KOPT-K1 (cell line): ENCODE measurements at regions not wholly inside any gene's neighbourhood (a gene's known extent, or its start where the extent isn't known, plus 50 kb on each side); places are given as distances from the start of the nearest gene placed in this dataset.

Experiments
- H3K27ac ChIP-seq: fragments of 200-600 bp; sonication (generic); 2 replicates; pipeline ENCODE4 v1.5.1; 2016; ENCODE audit warnings: antibody characterized with exemption, mild to moderate bottlenecking, low read depth, low read length; ENCODE audit not compliant: poor library complexity, severe bottlenecking
- H3K36me3 ChIP-seq: fragments of 200-600 bp; sonication (generic); 2 replicates; pipeline ENCODE4 v1.5.1; 2017; ENCODE audit warnings: antibody characterized with exemption, mild to moderate bottlenecking, low read length, moderate library complexity; ENCODE audit not compliant: insufficient read depth
- H3K9me3 ChIP-seq: fragments of 200-600 bp; sonication (generic); 2 replicates; pipeline ENCODE4 v1.5.1; 2017; ENCODE audit warnings: antibody characterized with exemption, low read length, mild to moderate bottlenecking; ENCODE audit not compliant: insufficient read depth, poor library complexity, severe bottlenecking

DNA sequence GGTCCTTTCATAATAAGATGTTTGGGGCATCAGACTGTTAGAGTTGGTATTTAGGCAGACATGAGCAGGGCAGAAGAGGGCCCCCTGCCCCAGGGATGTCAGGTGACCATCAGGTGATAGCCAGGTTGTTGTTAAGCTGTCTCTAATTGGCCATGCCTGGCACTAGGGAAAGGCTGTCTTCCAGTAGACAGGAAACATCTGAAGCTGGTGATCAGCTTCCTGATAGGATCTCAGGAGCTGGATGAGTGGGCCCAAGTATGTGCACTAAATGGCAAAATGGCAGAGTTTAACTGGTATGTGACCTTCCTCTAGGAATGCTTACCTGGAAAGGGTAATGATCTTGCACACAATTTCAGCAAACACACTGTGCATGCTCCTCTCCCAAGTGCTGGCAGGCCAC is 190.7 kb downstream of the CDH26 start:
- no peak overlapping the region for H3K27ac ChIP-seq
- H3K36me3 ChIP-seq = peaks cover 54% of the 10 kb centered on the region
- H3K9me3 ChIP-seq = no peaks in the 10 kb centered on the region

- H3K27ac ChIP-seq = no peak overlapping the region
- H3K36me3 ChIP-seq = peaks cover 81% of the 10 kb centered on the region
- peaks cover 15% of the 10 kb centered on the region for H3K9me3 ChIP-seq
These were observed 194.6 kb downstream of the CDH26 start for GRCh38 chr20:60152792-60153191.

DNA sequence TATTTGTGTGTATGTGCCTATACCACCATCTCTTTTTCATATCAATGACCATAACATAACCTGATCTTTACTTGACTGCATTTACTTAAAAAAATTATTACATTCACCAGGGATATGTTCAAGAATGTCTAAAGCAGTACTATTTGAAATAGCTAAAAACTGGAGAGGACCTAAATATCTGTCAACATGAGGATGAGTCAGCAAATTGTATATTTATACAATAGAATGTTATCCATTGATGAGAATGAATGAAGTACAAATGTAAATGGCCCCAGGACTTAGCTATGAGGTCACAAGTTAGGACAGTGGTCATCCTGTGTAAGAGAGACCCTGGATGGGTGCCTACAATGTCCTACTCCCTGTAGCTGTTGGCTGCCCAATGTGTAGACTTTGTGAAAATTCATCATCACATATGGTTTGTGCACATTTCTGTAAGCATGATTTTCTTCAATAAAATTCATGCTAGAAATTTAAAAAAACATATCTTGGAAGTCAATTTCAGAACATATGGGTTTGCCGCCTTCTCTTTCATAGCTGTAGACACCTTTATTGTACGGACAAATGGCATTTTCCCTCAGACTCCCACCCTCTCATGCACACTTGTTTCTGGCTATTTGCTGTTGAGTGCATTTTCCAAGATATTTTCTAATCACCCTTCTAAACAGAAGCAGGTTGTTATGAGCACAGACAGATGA is 202.4 kb downstream of the CDH26 start:
- H3K27ac ChIP-seq = no peak overlapping the region
- peaks cover 25% of the 10 kb centered on the region for H3K9me3 ChIP-seq
- H3K36me3 ChIP-seq = peaks cover 58% of the 10 kb centered on the region

GRCh38 chr20:60167812-60168211 is 209.6 kb downstream of the CDH26 start:
- peaks cover 4% of the 10 kb centered on the region for H3K9me3 ChIP-seq
- peaks cover 50% of the 10 kb centered on the region for H3K36me3 ChIP-seq
- H3K27ac ChIP-seq = no peak overlapping the region

DNA sequence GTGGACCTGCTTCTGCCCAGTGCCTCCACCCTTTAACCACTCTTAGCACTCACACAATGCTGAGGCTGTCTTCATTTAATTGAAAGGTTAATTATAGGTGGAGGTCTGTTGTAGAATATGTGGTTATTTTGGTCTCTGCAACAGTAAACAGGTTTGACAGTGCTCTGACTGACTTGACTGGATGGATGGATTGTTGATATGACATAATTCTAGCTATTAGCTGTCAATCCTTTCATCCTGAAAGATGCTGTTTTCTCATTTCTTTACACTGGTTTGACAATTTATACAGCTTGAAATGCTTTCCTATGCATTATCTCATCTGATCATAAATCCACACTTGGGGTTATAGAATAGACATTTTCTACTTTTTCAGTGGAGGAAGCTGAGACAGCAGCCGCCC is 210.7 kb downstream of the CDH26 start:
- Histone ChIP-seq H3K9me3 (peaks cover 11% of the 10 kb centered on the region), H3K36me3 (peaks cover 55% of the 10 kb centered on the region), H3K27ac (no peak overlapping the region)

GRCh38 chr20:60170116-60170515 is 211.9 kb downstream of the CDH26 start:
- peak overlapping the region; percentile 13 for H3K27ac ChIP-seq
- peaks cover 48% of the 10 kb centered on the region for H3K36me3 ChIP-seq
- H3K9me3 ChIP-seq = peaks cover 23% of the 10 kb centered on the region

DNA sequence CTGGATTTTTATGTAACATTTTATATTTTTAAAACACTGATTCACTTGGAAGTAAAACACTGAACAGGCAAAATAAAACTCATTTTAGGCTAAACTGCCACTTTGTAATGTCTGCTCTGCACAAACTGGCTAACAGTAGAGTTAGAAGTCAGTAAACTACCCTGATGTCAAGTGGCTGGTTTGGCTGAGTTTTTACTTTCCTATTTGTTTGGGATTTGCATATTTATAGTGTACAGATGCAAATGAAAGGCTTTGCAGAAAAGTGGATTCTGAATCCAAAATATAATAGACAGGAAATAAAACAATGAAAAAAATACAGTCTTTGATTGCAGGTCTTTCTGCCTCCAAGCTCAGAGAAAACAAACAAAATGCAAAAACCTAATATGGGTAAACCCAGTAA is 213.1 kb downstream of the CDH26 start:
- peaks cover 27% of the 10 kb centered on the region for H3K9me3 ChIP-seq
- no peak overlapping the region for H3K27ac ChIP-seq
- H3K36me3 ChIP-seq = peaks cover 48% of the 10 kb centered on the region

- peaks cover 48% of the 10 kb centered on the region for H3K36me3 ChIP-seq
- no peak overlapping the region for H3K27ac ChIP-seq
- peaks cover 27% of the 10 kb centered on the region for H3K9me3 ChIP-seq
These were observed 213.5 kb downstream of the CDH26 start for GRCh38 chr20:60171738-60172137.

GRCh38 chr20:60172346-60172984 is 214.2 kb downstream of the CDH26 start:
- peaks cover 48% of the 10 kb centered on the region for H3K36me3 ChIP-seq
- H3K9me3 ChIP-seq = peaks cover 27% of the 10 kb centered on the region
- no peak overlapping the region for H3K27ac ChIP-seq

DNA sequence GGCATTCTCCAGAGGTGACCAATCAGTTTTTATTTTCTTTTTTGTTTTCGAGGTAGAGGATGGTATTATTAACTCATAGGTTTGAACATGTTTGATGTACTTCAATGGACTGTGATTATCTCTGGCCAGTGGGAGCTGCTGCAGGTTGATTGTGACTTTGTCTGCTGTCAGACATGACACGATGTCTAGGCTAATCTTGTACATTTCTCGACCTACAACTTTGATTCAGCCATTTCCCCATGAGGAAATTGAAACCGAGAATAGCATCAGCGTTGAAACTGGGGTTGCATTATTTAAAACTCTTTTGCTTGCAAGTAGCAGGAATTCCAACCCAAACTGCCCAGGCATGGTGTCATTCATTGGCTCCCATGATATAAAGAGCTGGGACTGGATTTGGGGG is 218.9 kb downstream of the CDH26 start:
- peaks cover 33% of the 10 kb centered on the region for H3K36me3 ChIP-seq
- H3K9me3 ChIP-seq = peaks cover 23% of the 10 kb centered on the region
- no peak overlapping the region for H3K27ac ChIP-seq

DNA sequence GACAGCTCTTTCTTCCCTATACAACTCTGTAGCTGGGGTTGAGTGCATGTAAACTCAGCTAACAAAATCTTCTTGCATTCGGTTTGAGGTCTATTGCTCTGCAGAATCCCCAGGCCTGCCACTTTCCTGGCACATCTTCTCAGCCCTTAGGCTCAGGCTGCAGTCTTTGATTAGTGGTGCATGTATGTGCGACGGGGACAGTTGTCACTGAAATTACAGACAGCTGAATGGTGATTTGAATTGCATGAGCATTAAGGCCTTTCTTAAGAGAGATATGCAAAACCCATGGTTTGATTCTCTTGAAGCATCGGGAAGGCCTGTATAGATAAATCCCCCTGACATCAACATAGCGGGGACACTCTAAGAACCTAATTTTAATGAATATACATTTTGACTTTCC is 222.8 kb downstream of the CDH26 start:
- peaks cover 40% of the 10 kb centered on the region for H3K36me3 ChIP-seq
- H3K27ac ChIP-seq = peak overlapping the region; percentile 49
- H3K9me3 ChIP-seq = peaks cover 9% of the 10 kb centered on the region

- H3K9me3 ChIP-seq = peaks cover 15% of the 10 kb centered on the region
- H3K27ac ChIP-seq = peak overlapping the region; percentile 94
- peaks cover 46% of the 10 kb centered on the region for H3K36me3 ChIP-seq
These were observed 228.2 kb downstream of the CDH26 start for GRCh38 chr20:60186412-60186811.

DNA sequence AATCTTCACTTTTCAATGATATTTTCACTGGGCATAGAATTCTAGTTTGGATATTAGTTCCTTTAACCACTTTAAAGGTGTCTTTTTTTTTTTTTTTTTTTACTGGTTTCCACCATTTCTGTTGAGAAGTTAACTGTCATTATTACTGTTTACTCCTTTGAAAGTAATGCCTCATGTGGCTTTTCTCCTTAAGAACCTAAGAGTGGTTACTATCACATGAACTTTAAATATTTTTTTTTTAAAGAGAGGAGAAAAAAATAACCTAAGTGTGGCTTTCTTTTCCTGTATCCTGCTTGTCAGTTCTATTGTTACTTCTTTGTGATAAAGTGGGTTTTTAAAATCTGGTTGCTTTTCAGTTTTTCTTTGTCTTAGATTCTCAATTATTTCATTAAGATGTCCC is 229.5 kb downstream of the CDH26 start:
- Histone ChIP-seq H3K27ac (peak overlapping the region; percentile 94), H3K36me3 (peaks cover 46% of the 10 kb centered on the region), H3K9me3 (peaks cover 15% of the 10 kb centered on the region)

GRCh38 chr20:60191014-60191413 is 232.8 kb downstream of the CDH26 start:
- Histone ChIP-seq H3K36me3 (peaks cover 60% of the 10 kb centered on the region), H3K27ac (peak overlapping the region; percentile 94)

DNA sequence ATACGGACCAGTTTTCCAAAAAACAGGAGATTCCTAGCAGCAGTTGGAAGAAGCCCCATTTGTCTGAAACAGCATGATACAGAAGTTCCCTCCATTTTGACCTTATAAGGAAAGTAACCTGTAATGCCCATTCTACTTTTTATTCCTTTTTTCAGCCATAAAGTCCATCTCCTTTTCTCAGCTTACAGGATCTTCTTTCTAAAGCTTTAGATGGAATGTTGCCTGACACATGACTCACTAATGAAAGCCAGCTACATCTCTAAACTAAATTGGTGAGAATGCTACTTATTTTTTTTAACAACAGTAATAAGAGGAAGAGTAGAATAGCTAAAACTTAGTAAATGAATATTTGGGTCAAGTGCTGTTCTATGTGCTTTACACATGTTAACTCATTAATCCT is 234.1 kb downstream of the CDH26 start:
- peaks cover 20% of the 10 kb centered on the region for H3K9me3 ChIP-seq
- H3K27ac ChIP-seq = peak overlapping the region; percentile 94
- peaks cover 68% of the 10 kb centered on the region for H3K36me3 ChIP-seq

More at GRCh38 chr20:60191014-60191413, 232.8 kb downstream of the CDH26 start:
- H3K9me3 ChIP-seq = peaks cover 13% of the 10 kb centered on the region

GRCh38 chr20:60199132-60199531 is 240.9 kb downstream of the CDH26 start:
- H3K36me3 ChIP-seq = peaks cover 77% of the 10 kb centered on the region
- peak overlapping the region; percentile 80 for H3K27ac ChIP-seq
- peaks cover 44% of the 10 kb centered on the region for H3K9me3 ChIP-seq
